GM12892 (cell line): ENCODE measurements at regions not wholly inside any gene's neighbourhood (a gene's known extent, or its start where the extent isn't known, plus 50 kb on each side); places are given as distances from the start of the nearest gene placed in this dataset.

Experiments
- DNase-seq: peaks from one replicate; pipeline ENCODE4 v3.0.0; 2011; ENCODE audit not compliant: insufficient read length
- FAIRE-seq: peaks from 2 replicates; lab custom pipeline; 2011; peaks lifted over from hg19 to GRCh38; lab: Jason Lieb, UNC
- POLR2A ChIP-seq: IDR thresholded peaks from 2 replicates; pipeline ENCODE4 v1.6.1; 2011; ENCODE audit warnings: low read depth, low read length, control low read depth
- POLR2AphosphoS5 ChIP-seq: IDR thresholded peaks from 2 replicates; pipeline ENCODE4 v1.6.1; 2011; ENCODE audit warnings: low read depth, low read length, control low read depth
- TAF1 ChIP-seq: IDR thresholded peaks from 2 replicates; pipeline ENCODE4 v1.6.1; 2011; ENCODE audit warnings: low read depth, mild to moderate bottlenecking, control low read depth, low read length, borderline replicate concordance

GRCh38 chr2:118618279-118618678 lies 229.2 kb downstream of the EN1 start:
- DNase-seq (no peak), FAIRE-seq (no peak)
- no peak for TF ChIP-seq TAF1
- no peak for TF ChIP-seq POLR2A
- TF ChIP-seq POLR2AphosphoS5, result no peak

DNA sequence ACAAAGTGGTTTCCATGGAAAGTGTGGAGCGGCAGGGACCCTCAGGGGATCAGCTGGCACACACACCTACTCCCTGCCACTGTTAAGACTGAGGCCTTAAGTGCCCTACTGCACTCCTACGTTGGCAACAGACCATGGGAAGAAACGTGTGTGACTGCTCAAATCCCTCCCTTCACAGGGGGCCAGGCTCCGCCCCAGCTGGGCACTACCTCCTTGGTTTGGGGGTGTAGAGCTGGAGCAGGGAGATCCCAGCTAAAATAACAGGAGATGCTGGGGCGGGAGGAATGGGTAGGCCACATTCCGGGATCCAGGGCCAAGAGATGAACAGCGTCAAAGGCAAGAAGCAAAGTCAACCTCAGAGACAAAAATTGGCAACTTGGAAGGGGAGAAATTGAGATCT lies 231.0 kb downstream of the EN1 start:
- DNase-seq (no peak), FAIRE-seq (no peak)
- no peak for TF ChIP-seq POLR2A
- TF ChIP-seq TAF1, result no peak
- no peak for TF ChIP-seq POLR2AphosphoS5

GRCh38 chr2:118614841-118615271 lies 232.6 kb downstream of the EN1 start:
- no peak for DNase-seq
- no peak for TF ChIP-seq TAF1
- TF ChIP-seq POLR2A, result no peak
- no peak for TF ChIP-seq POLR2AphosphoS5
- FAIRE-seq, result no peak

- DNase-seq (no peak), FAIRE-seq (no peak)
- TF ChIP-seq POLR2AphosphoS5 (no peak), POLR2A (no peak), TAF1 (no peak)
Observed at GRCh38 chr2:118613737-118614136, 233.7 kb downstream of the EN1 start.

DNA sequence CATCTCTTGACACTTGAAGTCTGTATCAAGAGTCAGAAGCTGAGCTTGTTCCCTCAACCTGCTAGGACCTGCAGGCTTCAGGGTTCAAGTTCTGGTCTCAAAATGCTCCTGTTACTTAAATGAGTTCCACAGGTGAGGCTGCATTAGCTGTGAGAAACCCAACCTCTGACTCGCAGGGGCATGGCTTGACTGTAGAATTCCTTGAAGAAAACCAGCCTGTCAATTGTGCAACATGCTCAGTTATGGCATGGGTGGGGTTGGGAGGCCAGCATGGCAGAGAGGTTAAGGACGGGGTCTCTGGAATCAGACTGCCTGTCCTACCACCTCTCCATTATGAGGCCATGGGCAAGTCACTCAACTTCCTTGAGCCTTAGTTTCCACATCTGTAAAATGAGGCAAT lies 235.8 kb downstream of the EN1 start:
- DNase-seq (no peak), FAIRE-seq (no peak)
- no peak for TF ChIP-seq POLR2A
- no peak for TF ChIP-seq TAF1
- no peak for TF ChIP-seq POLR2AphosphoS5

DNA sequence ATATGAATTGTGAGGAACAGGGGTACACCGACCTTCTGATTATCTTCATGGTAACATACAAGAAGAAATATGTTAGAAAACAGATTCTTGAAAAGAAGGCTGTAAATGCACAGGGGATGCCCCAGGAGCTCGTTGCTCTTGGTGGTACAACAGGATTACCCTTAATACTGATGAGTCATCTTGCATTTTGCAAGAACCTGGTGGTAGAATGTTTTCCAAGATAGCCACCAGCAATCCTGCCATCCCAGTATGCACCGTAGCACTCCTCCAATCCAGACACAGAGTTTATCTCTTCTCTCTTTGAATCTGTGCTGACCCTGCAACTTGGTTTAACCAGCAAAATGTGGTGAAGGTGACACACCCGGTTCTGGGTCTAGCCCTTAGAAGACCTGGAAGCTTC lies 238.3 kb downstream of the EN1 start:
- FAIRE-seq (no peak), DNase-seq (no peak)
- no peak for TF ChIP-seq TAF1
- no peak for TF ChIP-seq POLR2A
- TF ChIP-seq POLR2AphosphoS5, result no peak

DNA sequence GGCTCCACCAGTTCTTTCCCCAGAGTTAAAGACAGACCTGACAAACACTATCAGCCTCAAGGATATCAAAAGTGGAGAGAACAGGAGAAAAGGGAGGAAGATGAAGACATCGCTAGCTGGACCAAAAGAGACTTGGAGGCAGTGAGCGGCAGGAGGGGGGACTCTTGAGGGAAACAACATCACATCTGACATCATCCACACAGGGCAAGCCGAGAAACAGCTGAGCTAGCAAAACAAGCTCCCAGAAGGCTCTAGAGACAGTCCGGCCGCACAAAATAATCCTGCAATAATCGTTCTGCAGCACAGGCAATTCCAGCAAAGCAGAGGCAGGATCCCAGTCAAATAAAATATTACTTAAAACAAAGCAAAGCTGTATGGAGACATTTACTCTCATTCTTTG lies 239.8 kb downstream of the EN1 start:
- FAIRE-seq (no peak), DNase-seq (no peak)
- no peak for TF ChIP-seq POLR2AphosphoS5
- no peak for TF ChIP-seq POLR2A
- no peak for TF ChIP-seq TAF1

DNA sequence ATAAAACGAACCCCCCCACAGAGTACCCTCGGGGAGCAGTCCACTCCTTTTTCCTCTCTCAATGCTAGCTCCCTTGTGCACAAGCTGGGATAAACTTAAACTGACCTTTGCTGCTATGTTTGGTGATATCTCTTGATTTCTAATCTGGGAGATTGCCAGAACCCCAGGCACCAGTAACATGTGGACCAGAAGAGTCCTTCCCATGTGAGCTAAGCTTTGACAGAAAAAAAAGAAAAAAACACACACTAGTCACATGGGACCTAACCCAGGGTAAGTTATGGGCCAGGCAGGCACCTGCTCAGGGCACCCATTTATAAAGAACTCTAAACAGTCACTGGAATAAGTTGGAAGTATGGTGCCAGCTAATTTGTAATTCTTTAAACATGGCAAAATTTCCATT lies 242.6 kb downstream of the EN1 start:
- DNase-seq (no peak), FAIRE-seq (no peak)
- TF ChIP-seq POLR2A, result no peak

- DNase-seq (no peak), FAIRE-seq (no peak)
- TF ChIP-seq TAF1 (no peak), POLR2A (no peak), POLR2AphosphoS5 (no peak)
Observed at GRCh38 chr2:118604371-118604770, 243.1 kb downstream of the EN1 start.

- TF ChIP-seq POLR2AphosphoS5 (no peak), TAF1 (no peak), POLR2A (no peak)
- FAIRE-seq (no peak), DNase-seq (no peak)
Observed at GRCh38 chr2:118599141-118599540, 248.3 kb downstream of the EN1 start.

- no peak for TF ChIP-seq TAF1
- no peak for TF ChIP-seq POLR2A
- TF ChIP-seq POLR2AphosphoS5, result no peak
- DNase-seq, result no peak
- no peak for FAIRE-seq
Observed at GRCh38 chr2:118596620-118597019, 250.8 kb downstream of the EN1 start.

GRCh38 chr2:118593257-118593656 lies 254.2 kb downstream of the EN1 start:
- DNase-seq, result no peak
- TF ChIP-seq POLR2AphosphoS5 (no peak), TAF1 (no peak), POLR2A (no peak)
- FAIRE-seq, result no peak

- FAIRE-seq, result no peak
- DNase-seq, result no peak
- TF ChIP-seq POLR2AphosphoS5, result no peak
- TF ChIP-seq POLR2A, result no peak
- TF ChIP-seq TAF1, result no peak
Observed at GRCh38 chr2:118591223-118591622, 256.2 kb downstream of the EN1 start.
